Stomach (tissue), 4 donors: ENCODE measurements at regions not wholly inside any gene's neighbourhood (a gene's known extent, or its start where the extent isn't known, plus 50 kb on each side); places are given as distances from the start of the nearest gene placed in this dataset.

Source experiments
- POLR2AphosphoS5 ChIP-seq, 3 donors: sonication (generic); formaldehyde crosslinking; IDR thresholded peaks; one replicate each; pipeline ENCODE4 v1.6.1; 2016; ENCODE audit warnings: antibody characterized with exemption in 3 of 3
- TF ChIP-seq, protein P1 (sequence below), 7 experiments: fragments of 450-650 bp in 4 of 7; fragments of 200-600 bp in 3 of 7; sonication (generic) in 3 of 7; IDR thresholded peaks; one replicate each; pipeline ENCODE4 v1.5.1; 2016 to 2019; ENCODE audit warnings: antibody characterized with exemption in 7 of 7, control low read depth in 2 of 7, mild to moderate bottlenecking in 1 of 7

DNA sequence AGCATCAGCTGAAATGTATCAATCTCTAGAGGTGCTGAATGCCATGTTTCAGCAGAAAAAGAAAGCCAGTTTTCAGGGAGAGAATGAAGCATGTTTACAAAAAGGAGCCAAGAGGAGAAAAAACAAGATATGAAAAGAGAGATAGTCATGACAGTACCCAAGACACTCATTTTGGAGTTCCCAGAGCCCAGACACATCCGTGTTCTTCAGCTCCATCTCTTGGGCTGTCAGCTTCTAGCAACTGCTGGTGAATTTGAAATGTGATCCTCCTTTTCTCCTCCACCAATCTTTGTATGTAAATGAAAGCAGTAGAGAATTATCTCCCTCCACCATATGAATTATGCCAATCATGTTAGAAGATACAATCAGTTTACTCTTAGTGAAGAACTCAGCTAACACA is 93.0 kb upstream of the SLC25A36 start:
- TF ChIP-seq POLR2AphosphoS5 (IDR thresholded peaks at IDR 0.05) = no peak
- TF ChIP-seq, protein P1, sequence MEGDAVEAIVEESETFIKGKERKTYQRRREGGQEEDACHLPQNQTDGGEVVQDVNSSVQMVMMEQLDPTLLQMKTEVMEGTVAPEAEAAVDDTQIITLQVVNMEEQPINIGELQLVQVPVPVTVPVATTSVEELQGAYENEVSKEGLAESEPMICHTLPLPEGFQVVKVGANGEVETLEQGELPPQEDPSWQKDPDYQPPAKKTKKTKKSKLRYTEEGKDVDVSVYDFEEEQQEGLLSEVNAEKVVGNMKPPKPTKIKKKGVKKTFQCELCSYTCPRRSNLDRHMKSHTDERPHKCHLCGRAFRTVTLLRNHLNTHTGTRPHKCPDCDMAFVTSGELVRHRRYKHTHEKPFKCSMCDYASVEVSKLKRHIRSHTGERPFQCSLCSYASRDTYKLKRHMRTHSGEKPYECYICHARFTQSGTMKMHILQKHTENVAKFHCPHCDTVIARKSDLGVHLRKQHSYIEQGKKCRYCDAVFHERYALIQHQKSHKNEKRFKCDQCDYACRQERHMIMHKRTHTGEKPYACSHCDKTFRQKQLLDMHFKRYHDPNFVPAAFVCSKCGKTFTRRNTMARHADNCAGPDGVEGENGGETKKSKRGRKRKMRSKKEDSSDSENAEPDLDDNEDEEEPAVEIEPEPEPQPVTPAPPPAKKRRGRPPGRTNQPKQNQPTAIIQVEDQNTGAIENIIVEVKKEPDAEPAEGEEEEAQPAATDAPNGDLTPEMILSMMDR (IDR thresholded peaks at IDR 0.05) = no peak
